WTC11 (cell line): ENCODE measurements at regions not wholly inside any gene's neighbourhood (a gene's known extent, or its start where the extent isn't known, plus 50 kb on each side); places are given as distances from the start of the nearest gene placed in this dataset.

Experiments
- ATAC-seq: fragments of 200-7000 bp; cut with Tn5 transposase; 2 replicates; pipeline ENCODE4 v1.10.0; 2021; ENCODE audit warnings: mild to moderate bottlenecking, moderate library complexity
- CTCF ChIA-PET: fragments of 300-600 bp; sonication (Branson Sonifier 250); formaldehyde crosslinking; loops from one replicate; lab custom pipeline; 2021; ENCODE audit warnings: antibody characterized with exemption; lab: Charles Lee
- POLR2A ChIA-PET: fragments of 350-600 bp; sonication (Branson Sonifier 250); formaldehyde crosslinking; loops from one replicate; lab custom pipeline; 2021; ENCODE audit warnings: antibody characterized with exemption; lab: Charles Lee
- DNase-seq: peaks from one replicate; pipeline ENCODE4 v3.0.0; 2021; ENCODE audit warnings: low spot score
- H3K27ac Mint-ChIP-seq: 2 replicates; pipeline ENCODE4 v1.8.0; 2021; ENCODE audit warnings: mixed read lengths
- H3K27me3 Mint-ChIP-seq: 2 replicates; pipeline ENCODE4 v1.8.0; 2021; ENCODE audit warnings: low read depth, mild to moderate bottlenecking, moderate library complexity, mixed read lengths
- H3K36me3 Mint-ChIP-seq: 2 replicates; pipeline ENCODE4 v1.8.0; 2021; ENCODE audit warnings: mixed read lengths
- H3K4me1 Mint-ChIP-seq: 2 replicates; pipeline ENCODE4 v1.8.0; 2022; ENCODE audit warnings: mixed read lengths
- H3K4me3 Mint-ChIP-seq: 2 replicates; pipeline ENCODE4 v1.8.0; 2021; ENCODE audit warnings: mild to moderate bottlenecking, moderate library complexity, mixed read lengths
- H3K9me3 Mint-ChIP-seq: 2 replicates; pipeline ENCODE4 v1.8.0; 2021; ENCODE audit warnings: mixed read lengths
- CREM ChIP-seq: sonication (generic); formaldehyde crosslinking; IDR thresholded peaks from 2 replicates; pipeline ENCODE4 v1.8.1; 2022; ENCODE audit warnings: mild to moderate bottlenecking, missing genetic modification reagents, moderate library complexity
- ETV6 ChIP-seq: sonication (generic); formaldehyde crosslinking; IDR thresholded peaks from 2 replicates; pipeline ENCODE4 v1.8.1; 2022; ENCODE audit warnings: mild to moderate bottlenecking, missing genetic modification reagents
- FOXK1 ChIP-seq: sonication (generic); formaldehyde crosslinking; IDR thresholded peaks from 2 replicates; pipeline ENCODE4 v1.8.0; 2022; ENCODE audit warnings: mild to moderate bottlenecking, moderate library complexity, missing genetic modification reagents
- GRHL2 ChIP-seq: fragments of 250-450 bp; sonication (Bioruptor Pico); IDR thresholded peaks from 2 replicates; pipeline ENCODE4 v1.8.0; 2022; ENCODE audit warnings: mild to moderate bottlenecking, moderate library complexity; ENCODE audit not compliant: insufficient replicate concordance, severe bottlenecking
- HMGA2 ChIP-seq: fragments of 250-450 bp; sonication (Bioruptor Pico); IDR thresholded peaks from 2 replicates; pipeline ENCODE4 v1.4.0; 2021; ENCODE audit warnings: mild to moderate bottlenecking, moderate library complexity
- MXD4 ChIP-seq: fragments of 250-450 bp; sonication (Bioruptor Pico); IDR thresholded peaks from 2 replicates; pipeline ENCODE4 v1.8.0; 2021; ENCODE audit warnings: mild to moderate bottlenecking, moderate library complexity, borderline replicate concordance
- MYBL2 ChIP-seq: sonication (generic); formaldehyde crosslinking; IDR thresholded peaks from 2 replicates; pipeline ENCODE4 v1.8.1; 2023; ENCODE audit warnings: mild to moderate bottlenecking, moderate library complexity, missing genetic modification reagents
- NFE2L1 ChIP-seq: sonication (generic); formaldehyde crosslinking; IDR thresholded peaks from 2 replicates; pipeline ENCODE4 v1.8.1; 2023; ENCODE audit warnings: missing genetic modification reagents
- OVOL2 ChIP-seq: fragments of 250-450 bp; sonication (Bioruptor Pico); IDR thresholded peaks from 2 replicates; pipeline ENCODE4 v1.9.0; 2021; ENCODE audit warnings: mild to moderate bottlenecking, borderline replicate concordance
- PRRX2 ChIP-seq: fragments of 250-450 bp; sonication (Bioruptor Pico); IDR thresholded peaks from 2 replicates; pipeline ENCODE4 v1.8.0; 2021; ENCODE audit warnings: mild to moderate bottlenecking
- ZNF263 ChIP-seq: sonication (generic); formaldehyde crosslinking; IDR thresholded peaks from 2 replicates; pipeline ENCODE4 v1.8.1; 2022; ENCODE audit warnings: low read depth, mild to moderate bottlenecking, moderate library complexity, missing genetic modification reagents
- ZNF416 ChIP-seq: fragments of 250-450 bp; sonication (Bioruptor Pico); IDR thresholded peaks from 2 replicates; pipeline ENCODE4 v1.9.0; 2021; ENCODE audit warnings: mild to moderate bottlenecking, inconsistent platforms
- ZNF423 ChIP-seq: fragments of 250-450 bp; sonication (Bioruptor Pico); IDR thresholded peaks from 2 replicates; pipeline ENCODE4 v2.1.2; 2022; ENCODE audit warnings: mild to moderate bottlenecking, moderate library complexity
- TF ChIP-seq, protein P1 (sequence below): fragments of 200-600 bp; IDR thresholded peaks from 2 replicates; pipeline ENCODE4 v1.8.0; 2022; ENCODE audit warnings: antibody characterized with exemption
- TF ChIP-seq, protein P2 (sequence below): sonication (generic); formaldehyde crosslinking; conservative IDR thresholded peaks from 2 replicates; pipeline ENCODE4 v1.8.1; 2022; ENCODE audit warnings: mild to moderate bottlenecking, missing genetic modification reagents
- TF ChIP-seq, protein P3 (sequence below): sonication (generic); formaldehyde crosslinking; IDR thresholded peaks from 2 replicates; pipeline ENCODE4 v1.8.1; 2022; ENCODE audit warnings: mild to moderate bottlenecking, missing genetic modification reagents, moderate library complexity, borderline replicate concordance
- TF ChIP-seq, protein P4 (sequence below): sonication (generic); formaldehyde crosslinking; IDR thresholded peaks from 2 replicates; pipeline ENCODE4 v1.8.1; 2023; ENCODE audit warnings: mild to moderate bottlenecking, missing genetic modification reagents, moderate library complexity
- TF ChIP-seq, protein P5 (sequence below): sonication (generic); formaldehyde crosslinking; IDR thresholded peaks from 2 replicates; pipeline ENCODE4 v1.8.0; 2023; ENCODE audit warnings: missing genetic modification reagents
- TF ChIP-seq, protein P6 (sequence below): fragments of 250-450 bp; sonication (Bioruptor Pico); IDR thresholded peaks from 2 replicates; pipeline ENCODE4 v1.9.0; 2021; ENCODE audit warnings: mild to moderate bottlenecking
- TF ChIP-seq, protein P7 (sequence below): sonication (generic); formaldehyde crosslinking; IDR thresholded peaks from 2 replicates; pipeline ENCODE4 v1.8.1; 2022; ENCODE audit warnings: mild to moderate bottlenecking, moderate library complexity, missing genetic modification reagents
- TF ChIP-seq, protein P8 (sequence below): sonication (generic); formaldehyde crosslinking; IDR thresholded peaks from 2 replicates; pipeline ENCODE4 v1.8.0; 2022; ENCODE audit warnings: mild to moderate bottlenecking, missing genetic modification reagents
- TF ChIP-seq, protein P9 (sequence below): fragments of 250-450 bp; sonication (Bioruptor Pico); IDR thresholded peaks from 2 replicates; pipeline ENCODE4 v1.9.0; 2021; ENCODE audit warnings: mild to moderate bottlenecking

DNA sequence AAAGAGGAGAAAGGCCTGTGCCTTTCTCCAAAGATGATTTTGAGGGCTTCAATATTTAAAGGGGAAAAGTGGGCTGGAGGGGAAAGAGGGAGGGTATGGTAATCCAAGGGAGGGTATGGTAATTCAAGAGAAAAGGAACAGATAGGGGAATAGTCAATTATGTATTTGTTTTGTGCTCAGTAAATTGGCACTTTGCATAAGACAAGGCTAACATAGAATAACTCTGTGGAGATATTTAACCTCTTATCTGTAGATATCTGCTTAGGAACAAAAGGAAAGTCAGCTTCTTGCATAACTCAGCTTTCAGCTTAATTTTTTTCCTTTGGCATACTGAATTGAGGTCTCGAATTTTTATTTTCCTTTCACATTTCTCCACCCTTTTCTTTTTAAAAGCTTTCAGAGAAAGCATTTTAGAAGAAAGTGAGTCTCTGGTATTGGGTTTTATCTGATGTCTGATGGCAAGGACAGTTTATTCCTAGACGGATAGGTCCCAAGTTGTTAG, 119.9 kb upstream of the F3 start:
- ChIA-PET POLR2A (interaction anchor here (0.7 kb wide), 1 partner anchor 106 kb away, joined by 4 read pairs; no protein-coding TSS in a partner anchor), CTCF (no interaction called here)
- ATAC-seq (peak; percentile 35), DNase-seq (no peak)
- Mint-ChIP-seq H3K4me1 (peaks cover 74% of the 10 kb centered on the region), H3K4me3 (peak overlapping the region; percentile 48), H3K27me3 (no peaks in the 10 kb centered on the region), H3K9me3 (peaks cover 16% of the 10 kb centered on the region), H3K36me3 (peaks cover 18% of the 10 kb centered on the region), H3K27ac (peak overlapping the region; percentile 99)
- TF ChIP-seq HMGA2 (CRISPR knock-in tag): no peak
- TF ChIP-seq, protein P1, sequence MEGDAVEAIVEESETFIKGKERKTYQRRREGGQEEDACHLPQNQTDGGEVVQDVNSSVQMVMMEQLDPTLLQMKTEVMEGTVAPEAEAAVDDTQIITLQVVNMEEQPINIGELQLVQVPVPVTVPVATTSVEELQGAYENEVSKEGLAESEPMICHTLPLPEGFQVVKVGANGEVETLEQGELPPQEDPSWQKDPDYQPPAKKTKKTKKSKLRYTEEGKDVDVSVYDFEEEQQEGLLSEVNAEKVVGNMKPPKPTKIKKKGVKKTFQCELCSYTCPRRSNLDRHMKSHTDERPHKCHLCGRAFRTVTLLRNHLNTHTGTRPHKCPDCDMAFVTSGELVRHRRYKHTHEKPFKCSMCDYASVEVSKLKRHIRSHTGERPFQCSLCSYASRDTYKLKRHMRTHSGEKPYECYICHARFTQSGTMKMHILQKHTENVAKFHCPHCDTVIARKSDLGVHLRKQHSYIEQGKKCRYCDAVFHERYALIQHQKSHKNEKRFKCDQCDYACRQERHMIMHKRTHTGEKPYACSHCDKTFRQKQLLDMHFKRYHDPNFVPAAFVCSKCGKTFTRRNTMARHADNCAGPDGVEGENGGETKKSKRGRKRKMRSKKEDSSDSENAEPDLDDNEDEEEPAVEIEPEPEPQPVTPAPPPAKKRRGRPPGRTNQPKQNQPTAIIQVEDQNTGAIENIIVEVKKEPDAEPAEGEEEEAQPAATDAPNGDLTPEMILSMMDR: no peak
- TF ChIP-seq, protein P2, sequence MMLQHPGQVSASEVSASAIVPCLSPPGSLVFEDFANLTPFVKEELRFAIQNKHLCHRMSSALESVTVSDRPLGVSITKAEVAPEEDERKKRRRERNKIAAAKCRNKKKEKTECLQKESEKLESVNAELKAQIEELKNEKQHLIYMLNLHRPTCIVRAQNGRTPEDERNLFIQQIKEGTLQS (CRISPR knock-in tag): no peak
- no peak for TF ChIP-seq FOXK1 (CRISPR knock-in tag)
- no peak for TF ChIP-seq NFE2L1 (CRISPR knock-in tag)
- TF ChIP-seq OVOL2 (CRISPR knock-in tag): no peak
- TF ChIP-seq, protein P3, sequence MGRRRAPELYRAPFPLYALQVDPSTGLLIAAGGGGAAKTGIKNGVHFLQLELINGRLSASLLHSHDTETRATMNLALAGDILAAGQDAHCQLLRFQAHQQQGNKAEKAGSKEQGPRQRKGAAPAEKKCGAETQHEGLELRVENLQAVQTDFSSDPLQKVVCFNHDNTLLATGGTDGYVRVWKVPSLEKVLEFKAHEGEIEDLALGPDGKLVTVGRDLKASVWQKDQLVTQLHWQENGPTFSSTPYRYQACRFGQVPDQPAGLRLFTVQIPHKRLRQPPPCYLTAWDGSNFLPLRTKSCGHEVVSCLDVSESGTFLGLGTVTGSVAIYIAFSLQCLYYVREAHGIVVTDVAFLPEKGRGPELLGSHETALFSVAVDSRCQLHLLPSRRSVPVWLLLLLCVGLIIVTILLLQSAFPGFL (CRISPR knock-in tag): no peak
- TF ChIP-seq ZNF263: no peak

DNA sequence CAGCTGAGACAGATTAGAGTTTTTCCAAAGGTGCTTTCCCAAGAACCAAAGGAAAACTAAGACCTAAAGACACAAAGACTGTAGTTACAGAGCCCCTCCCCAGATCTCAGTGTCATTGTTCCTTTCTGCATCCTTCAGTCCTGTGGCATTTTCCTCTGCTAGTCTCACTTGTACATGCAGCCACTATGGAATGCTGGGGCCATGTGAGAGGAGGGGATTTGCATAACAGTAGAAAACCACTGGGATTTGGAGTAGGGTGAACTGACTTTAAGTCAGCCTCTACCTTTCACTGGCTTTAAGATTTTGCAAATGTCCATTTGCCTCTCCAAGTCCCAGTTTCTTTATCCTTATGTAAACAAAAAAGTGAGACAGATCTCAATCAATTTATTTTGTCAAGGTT, 119.4 kb upstream of the F3 start:
- POLR2A ChIA-PET: interaction anchor here (0.7 kb wide), 1 partner anchor 105 kb away, joined by 4 read pairs; no protein-coding TSS in a partner anchor
- CTCF ChIA-PET: no interaction called here
- Mint-ChIP-seq H3K36me3 (peaks cover 17% of the 10 kb centered on the region), H3K27me3 (no peaks in the 10 kb centered on the region), H3K27ac (peak overlapping the region; percentile 99), H3K4me1 (peaks cover 72% of the 10 kb centered on the region), H3K9me3 (peaks cover 16% of the 10 kb centered on the region), H3K4me3 (peak overlapping the region; percentile 48)
- ATAC-seq (peak; percentile 91), DNase-seq (peak; percentile 58)
- TF ChIP-seq ZNF416 (CRISPR knock-in tag) (no peak), NFE2L1 (CRISPR knock-in tag) (no peak), PRRX2 (no peak), ZNF423 (CRISPR knock-in tag) (0 out of 2 replicates have a peak, but pooled peaks have one; percentile 16), MYBL2 (no peak), GRHL2 (no peak), CREM (0 out of 2 replicates have a peak, but pooled peaks have one; percentile 27), ETV6 (CRISPR knock-in tag) (no peak), MXD4 (CRISPR knock-in tag) (no peak)
- TF ChIP-seq, protein P4, sequence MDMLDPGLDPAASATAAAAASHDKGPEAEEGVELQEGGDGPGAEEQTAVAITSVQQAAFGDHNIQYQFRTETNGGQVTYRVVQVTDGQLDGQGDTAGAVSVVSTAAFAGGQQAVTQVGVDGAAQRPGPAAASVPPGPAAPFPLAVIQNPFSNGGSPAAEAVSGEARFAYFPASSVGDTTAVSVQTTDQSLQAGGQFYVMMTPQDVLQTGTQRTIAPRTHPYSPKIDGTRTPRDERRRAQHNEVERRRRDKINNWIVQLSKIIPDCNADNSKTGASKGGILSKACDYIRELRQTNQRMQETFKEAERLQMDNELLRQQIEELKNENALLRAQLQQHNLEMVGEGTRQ (CRISPR knock-in tag): peak; percentile 62
- TF ChIP-seq, protein P3 (CRISPR knock-in tag): no peak
- TF ChIP-seq, protein P5, sequence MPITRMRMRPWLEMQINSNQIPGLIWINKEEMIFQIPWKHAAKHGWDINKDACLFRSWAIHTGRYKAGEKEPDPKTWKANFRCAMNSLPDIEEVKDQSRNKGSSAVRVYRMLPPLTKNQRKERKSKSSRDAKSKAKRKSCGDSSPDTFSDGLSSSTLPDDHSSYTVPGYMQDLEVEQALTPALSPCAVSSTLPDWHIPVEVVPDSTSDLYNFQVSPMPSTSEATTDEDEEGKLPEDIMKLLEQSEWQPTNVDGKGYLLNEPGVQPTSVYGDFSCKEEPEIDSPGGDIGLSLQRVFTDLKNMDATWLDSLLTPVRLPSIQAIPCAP: no peak
- TF ChIP-seq, protein P6, sequence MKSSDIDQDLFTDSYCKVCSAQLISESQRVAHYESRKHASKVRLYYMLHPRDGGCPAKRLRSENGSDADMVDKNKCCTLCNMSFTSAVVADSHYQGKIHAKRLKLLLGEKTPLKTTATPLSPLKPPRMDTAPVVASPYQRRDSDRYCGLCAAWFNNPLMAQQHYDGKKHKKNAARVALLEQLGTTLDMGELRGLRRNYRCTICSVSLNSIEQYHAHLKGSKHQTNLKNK (CRISPR knock-in tag): no peak
- TF ChIP-seq, protein P7, sequence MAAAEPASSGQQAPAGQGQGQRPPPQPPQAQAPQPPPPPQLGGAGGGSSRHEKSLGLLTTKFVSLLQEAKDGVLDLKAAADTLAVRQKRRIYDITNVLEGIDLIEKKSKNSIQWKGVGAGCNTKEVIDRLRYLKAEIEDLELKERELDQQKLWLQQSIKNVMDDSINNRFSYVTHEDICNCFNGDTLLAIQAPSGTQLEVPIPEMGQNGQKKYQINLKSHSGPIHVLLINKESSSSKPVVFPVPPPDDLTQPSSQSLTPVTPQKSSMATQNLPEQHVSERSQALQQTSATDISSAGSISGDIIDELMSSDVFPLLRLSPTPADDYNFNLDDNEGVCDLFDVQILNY (CRISPR knock-in tag): no peak
- TF ChIP-seq, protein P8, sequence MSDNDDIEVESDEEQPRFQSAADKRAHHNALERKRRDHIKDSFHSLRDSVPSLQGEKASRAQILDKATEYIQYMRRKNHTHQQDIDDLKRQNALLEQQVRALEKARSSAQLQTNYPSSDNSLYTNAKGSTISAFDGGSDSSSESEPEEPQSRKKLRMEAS: 0 out of 2 replicates have a peak, but pooled peaks have one; percentile 20
- TF ChIP-seq, protein P9, sequence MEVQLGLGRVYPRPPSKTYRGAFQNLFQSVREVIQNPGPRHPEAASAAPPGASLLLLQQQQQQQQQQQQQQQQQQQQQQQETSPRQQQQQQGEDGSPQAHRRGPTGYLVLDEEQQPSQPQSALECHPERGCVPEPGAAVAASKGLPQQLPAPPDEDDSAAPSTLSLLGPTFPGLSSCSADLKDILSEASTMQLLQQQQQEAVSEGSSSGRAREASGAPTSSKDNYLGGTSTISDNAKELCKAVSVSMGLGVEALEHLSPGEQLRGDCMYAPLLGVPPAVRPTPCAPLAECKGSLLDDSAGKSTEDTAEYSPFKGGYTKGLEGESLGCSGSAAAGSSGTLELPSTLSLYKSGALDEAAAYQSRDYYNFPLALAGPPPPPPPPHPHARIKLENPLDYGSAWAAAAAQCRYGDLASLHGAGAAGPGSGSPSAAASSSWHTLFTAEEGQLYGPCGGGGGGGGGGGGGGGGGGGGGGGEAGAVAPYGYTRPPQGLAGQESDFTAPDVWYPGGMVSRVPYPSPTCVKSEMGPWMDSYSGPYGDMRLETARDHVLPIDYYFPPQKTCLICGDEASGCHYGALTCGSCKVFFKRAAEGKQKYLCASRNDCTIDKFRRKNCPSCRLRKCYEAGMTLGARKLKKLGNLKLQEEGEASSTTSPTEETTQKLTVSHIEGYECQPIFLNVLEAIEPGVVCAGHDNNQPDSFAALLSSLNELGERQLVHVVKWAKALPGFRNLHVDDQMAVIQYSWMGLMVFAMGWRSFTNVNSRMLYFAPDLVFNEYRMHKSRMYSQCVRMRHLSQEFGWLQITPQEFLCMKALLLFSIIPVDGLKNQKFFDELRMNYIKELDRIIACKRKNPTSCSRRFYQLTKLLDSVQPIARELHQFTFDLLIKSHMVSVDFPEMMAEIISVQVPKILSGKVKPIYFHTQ (CRISPR knock-in tag): no peak
- TF ChIP-seq, protein P2 (CRISPR knock-in tag): no peak
